Lung (tissue), 11 donors: ENCODE measurements at regions not wholly inside any gene's neighbourhood (a gene's known extent, or its start where the extent isn't known, plus 50 kb on each side); places are given as distances from the start of the nearest gene placed in this dataset.

ENCODE experiments used
- ATAC-seq: fragments of 200-7000 bp; cut with Tn5 transposase; one replicate; pipeline ENCODE4 v1.9.1; 2020; ENCODE audit warnings: moderate number of reproducible peaks; ENCODE audit not compliant: insufficient read depth, low FRiP score
- DNase-seq, 3 donors: peaks; one replicate each; pipeline ENCODE4 v3.0.0-alpha.2; 2013 to 2017
- H3K27ac ChIP-seq, 2 donors: one replicate each; pipeline ENCODE4 v1.5.1; 2013; ENCODE audit warnings: mild to moderate bottlenecking in 2 of 2, moderate library complexity in 2 of 2, control low read depth in 1 of 2, inconsistent platforms in 1 of 2, low read depth in 1 of 2, low read length in 1 of 2
- H3K27me3 ChIP-seq, 3 donors: one replicate each; pipeline ENCODE4 v1.5.1; 2013; ENCODE audit warnings: low read length in 2 of 3; ENCODE audit not compliant: control insufficient read depth in 3 of 3, insufficient read depth in 3 of 3
- H3K36me3 ChIP-seq, 4 donors: one replicate each; pipeline ENCODE4 v1.5.1; 2013; ENCODE audit warnings: low read length in 4 of 4, mild to moderate bottlenecking in 1 of 4, moderate library complexity in 1 of 4; ENCODE audit not compliant: control insufficient read depth in 4 of 4, insufficient read depth in 4 of 4
- H3K4me1 ChIP-seq, 5 donors: one replicate each; pipeline ENCODE4 v1.5.1; 2013; ENCODE audit warnings: low read length in 5 of 5, mild to moderate bottlenecking in 2 of 5, moderate library complexity in 1 of 5; ENCODE audit not compliant: control insufficient read depth in 5 of 5, insufficient read depth in 5 of 5
- H3K4me3 ChIP-seq: one replicate; pipeline ENCODE4 v1.5.1; 2013; ENCODE audit warnings: mild to moderate bottlenecking, control low read depth, moderate library complexity
- H3K9ac ChIP-seq, 2 donors: one replicate each; pipeline ENCODE4 v1.5.1; 2013; ENCODE audit warnings: low read length in 2 of 2, control low read depth in 1 of 2; ENCODE audit not compliant: insufficient read depth in 1 of 2
- H3K9me3 ChIP-seq, 4 donors: one replicate each; pipeline ENCODE4 v1.5.1; 2013; ENCODE audit warnings: low read length in 3 of 4, mild to moderate bottlenecking in 1 of 4, moderate library complexity in 1 of 4; ENCODE audit not compliant: control insufficient read depth in 4 of 4, insufficient read depth in 3 of 4
- CTCF ChIP-seq: IDR thresholded peaks from 2 replicates; pipeline ENCODE4 v1.5.1; 2012; ENCODE audit warnings: mild to moderate bottlenecking; ENCODE audit errors: control extremely low read depth, extremely low read depth
- WGBS, 2 donors: extraction: QIAGEN DNeasy Blood & Tissue Kit; methylation state at CpG; one replicate each; pipeline ENCODE4 v1.1.7; 2013; 5-methylcytosine and 5-hydroxymethylcytosine counted together
- donor health status: control.
- donor health status: control.
- donor health status: Bipolar disorder and iron deficiency.
- donor health status: healthy.
- donor health status: DM: yes; HTN: yes; CAD: no.

- H3K27me3 ChIP-seq, result no peaks in the 10 kb centered on the region
- H3K9me3 ChIP-seq, result peaks cover 0 to 2% (median 0%) of the 10 kb centered on the region in 4 donors
- H3K9ac ChIP-seq, result no peak overlapping the region
- no peak for TF ChIP-seq CTCF
- ATAC-seq (no peak), DNase-seq (peak in 2 of 3 donors; percentile 32 to 65)
- H3K4me1 ChIP-seq, result peaks cover 0 to 22% (median 4%) of the 10 kb centered on the region in 5 donors
- WGBS, 2 donors, result 86 to 90% methylated on average over 4 of the region's 4 CpGs
- H3K27ac ChIP-seq, result no peak overlapping the region
- no peaks in the 10 kb centered on the region for H3K36me3 ChIP-seq
- H3K4me3 ChIP-seq, result no peak overlapping the region
Observed at GRCh38 chr16:80117556-80118130, 423.1 kb upstream of the DYNLRB2 start.

GRCh38 chr16:80116711-80117110, 424.1 kb upstream of the DYNLRB2 start:
- DNase-seq (no peak), ATAC-seq (no peak)
- H3K27ac ChIP-seq, result no peak overlapping the region
- no peaks in the 10 kb centered on the region for H3K36me3 ChIP-seq
- no peak for TF ChIP-seq CTCF
- no peak overlapping the region for H3K4me3 ChIP-seq
- H3K4me1 ChIP-seq, result peaks cover 0 to 13% (median 0%) of the 10 kb centered on the region in 5 donors
- no peaks in the 10 kb centered on the region for H3K27me3 ChIP-seq
- no peak overlapping the region for H3K9ac ChIP-seq
- peaks cover 0 to 2% (median 0%) of the 10 kb centered on the region in 4 donors for H3K9me3 ChIP-seq

GRCh38 chr16:80114699-80115098, 426.1 kb upstream of the DYNLRB2 start:
- ATAC-seq (no peak), DNase-seq (no peak)

More at GRCh38 chr16:80114699-80115098, 426.1 kb upstream of the DYNLRB2 start:
- no peaks in the 10 kb centered on the region for H3K27me3 ChIP-seq
- no peak overlapping the region for H3K4me3 ChIP-seq
- H3K4me1 ChIP-seq, result peaks cover 0 to 6% (median 0%) of the 10 kb centered on the region in 5 donors
- 64 to 71% methylated on average over 2 of the region's 2 CpGs for WGBS, 2 donors
- no peaks in the 10 kb centered on the region for H3K36me3 ChIP-seq
- H3K9me3 ChIP-seq, result no peaks in the 10 kb centered on the region
- H3K27ac ChIP-seq, result no peak overlapping the region
- TF ChIP-seq CTCF, result no peak
- no peak overlapping the region for H3K9ac ChIP-seq
